WTC11 (cell line): ENCODE measurements at regions not wholly inside any gene's neighbourhood (a gene's known extent, or its start where the extent isn't known, plus 50 kb on each side); places are given as distances from the start of the nearest gene placed in this dataset.

Source experiments
- CREM ChIP-seq: sonication (generic); formaldehyde crosslinking; IDR thresholded peaks from 2 replicates; pipeline ENCODE4 v1.8.1; 2022; ENCODE audit warnings: mild to moderate bottlenecking, missing genetic modification reagents, moderate library complexity
- FOXJ3 ChIP-seq: sonication (generic); formaldehyde crosslinking; IDR thresholded peaks from 2 replicates; pipeline ENCODE4 v1.9.0; 2021; ENCODE audit warnings: missing genetic modification reagents, mild to moderate bottlenecking, borderline replicate concordance
- TF ChIP-seq, protein P1 (sequence below): fragments of 200-600 bp; IDR thresholded peaks from 2 replicates; pipeline ENCODE4 v1.8.0; 2022; ENCODE audit warnings: antibody characterized with exemption

DNA sequence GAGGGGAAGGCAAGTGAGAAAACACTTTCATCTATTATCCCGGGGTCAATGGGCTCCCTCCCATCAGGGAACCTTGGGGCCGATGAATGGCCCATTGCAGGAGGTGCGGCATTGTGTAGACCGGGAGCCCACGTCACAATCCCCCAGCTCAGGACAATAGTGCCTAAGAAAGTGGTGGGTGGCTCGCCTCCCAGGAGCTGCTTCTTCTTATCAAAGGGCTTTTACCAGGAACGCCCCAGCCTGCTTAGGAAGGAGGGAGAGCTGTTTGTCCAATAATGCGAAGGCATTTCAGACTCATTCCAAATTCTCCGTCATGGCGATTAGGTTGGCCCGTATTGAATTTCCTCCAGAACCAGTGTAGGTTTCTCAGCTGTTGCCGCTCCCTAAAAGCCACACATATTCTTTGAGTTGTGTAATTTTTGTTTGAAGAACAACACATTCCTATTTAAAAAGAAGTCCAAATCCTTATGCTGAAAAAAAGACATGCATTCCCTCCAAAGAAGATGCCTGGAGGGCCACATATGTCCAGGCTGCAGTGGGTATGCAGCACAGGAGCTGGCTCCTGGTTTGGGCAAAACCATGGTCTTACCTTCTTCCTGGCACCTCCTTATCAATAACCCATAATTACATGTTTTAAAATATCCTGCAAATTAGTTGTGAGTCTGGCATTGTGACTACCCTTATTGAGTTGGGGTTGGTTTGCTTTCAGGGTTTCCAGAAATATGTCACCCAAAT, 264.7 kb downstream of the MYCN start:
- TF ChIP-seq, protein P1, sequence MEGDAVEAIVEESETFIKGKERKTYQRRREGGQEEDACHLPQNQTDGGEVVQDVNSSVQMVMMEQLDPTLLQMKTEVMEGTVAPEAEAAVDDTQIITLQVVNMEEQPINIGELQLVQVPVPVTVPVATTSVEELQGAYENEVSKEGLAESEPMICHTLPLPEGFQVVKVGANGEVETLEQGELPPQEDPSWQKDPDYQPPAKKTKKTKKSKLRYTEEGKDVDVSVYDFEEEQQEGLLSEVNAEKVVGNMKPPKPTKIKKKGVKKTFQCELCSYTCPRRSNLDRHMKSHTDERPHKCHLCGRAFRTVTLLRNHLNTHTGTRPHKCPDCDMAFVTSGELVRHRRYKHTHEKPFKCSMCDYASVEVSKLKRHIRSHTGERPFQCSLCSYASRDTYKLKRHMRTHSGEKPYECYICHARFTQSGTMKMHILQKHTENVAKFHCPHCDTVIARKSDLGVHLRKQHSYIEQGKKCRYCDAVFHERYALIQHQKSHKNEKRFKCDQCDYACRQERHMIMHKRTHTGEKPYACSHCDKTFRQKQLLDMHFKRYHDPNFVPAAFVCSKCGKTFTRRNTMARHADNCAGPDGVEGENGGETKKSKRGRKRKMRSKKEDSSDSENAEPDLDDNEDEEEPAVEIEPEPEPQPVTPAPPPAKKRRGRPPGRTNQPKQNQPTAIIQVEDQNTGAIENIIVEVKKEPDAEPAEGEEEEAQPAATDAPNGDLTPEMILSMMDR, result no peak
- TF ChIP-seq CREM (CRISPR knock-in tag) (no peak), FOXJ3 (CRISPR knock-in tag) (no peak)
